ENCODE measurements at regions not wholly inside any gene's neighbourhood (a gene's known extent, or its start where the extent isn't known, plus 50 kb on each side); places are given as distances from the start of the nearest gene placed in this dataset.

- no peak for DNase-seq
These were observed 79.3 kb upstream of the MMADHC start for GRCh38 chr2:149666809-149667320.

- DNase-seq, result no peak
These were observed 77.3 kb upstream of the MMADHC start for GRCh38 chr2:149664896-149665295.

GRCh38 chr2:149662556-149662955, 75.0 kb upstream of the MMADHC start:
- no peak for DNase-seq

GRCh38 chr2:149661844-149662243, 74.3 kb upstream of the MMADHC start:
- no peak for DNase-seq

- DNase-seq, result no peak
These were observed 71.0 kb upstream of the MMADHC start for GRCh38 chr2:149658553-149658952.

GRCh38 chr2:149657401-149658040, 69.9 kb upstream of the MMADHC start:
- DNase-seq, result no peak

GRCh38 chr2:149656996-149657395, 69.4 kb upstream of the MMADHC start:
- DNase-seq, result no peak

GRCh38 chr2:149653831-149654445, 66.4 kb upstream of the MMADHC start:
- DNase-seq, result no peak

GRCh38 chr2:149652926-149653325, 65.4 kb upstream of the MMADHC start:
- no peak for DNase-seq

GRCh38 chr2:149652526-149652925, 65.0 kb upstream of the MMADHC start:
- no peak for DNase-seq

GRCh38 chr2:149651229-149651628, 63.7 kb upstream of the MMADHC start:
- DNase-seq, result no peak

GRCh38 chr2:149650006-149650405, 62.4 kb upstream of the MMADHC start:
- no peak for DNase-seq

- DNase-seq, result no peak
These were observed 60.9 kb upstream of the MMADHC start for GRCh38 chr2:149648282-149649030.

- DNase-seq, result no peak
These were observed 57.8 kb upstream of the MMADHC start for GRCh38 chr2:149645391-149645790.

All from NCI-H2029 treated with DMSO at 0.1 percent for 48 hours (cell line).